ENCODE measurements at regions not wholly inside any gene's neighbourhood (a gene's known extent, or its start where the extent isn't known, plus 50 kb on each side); places are given as distances from the start of the nearest gene placed in this dataset.
"Not testable (repeated sequence)": the region's sequence is repeated elsewhere in the genome, so short reads cannot be mapped to it uniquely, and the experiment has no call there.

- DNase-seq (ENCODE audit: low read depth, low spot score), result no peak
Observed at GRCh38 chr2:187034434-187034833, 185.5 kb upstream of the ZSWIM2 start.

GRCh38 chr2:187024739-187025138 lies 175.8 kb upstream of the ZSWIM2 start:
- H3K27ac ChIP-seq (ENCODE audit: low read length), result no peak overlapping the region

More at GRCh38 chr2:187034434-187034833, 185.5 kb upstream of the ZSWIM2 start:
- Histone ChIP-seq H3K4me3 (ENCODE audit: low read length) (no peak overlapping the region), H3K9me3 (ENCODE audit: control insufficient read depth, insufficient read depth, low read length) (no peaks in the 10 kb centered on the region), H3K27ac (ENCODE audit: low read length) (no peak overlapping the region), H3K4me1 (ENCODE audit: control insufficient read depth, insufficient read depth, low read length) (no peaks in the 10 kb centered on the region), H3K36me3 (ENCODE audit: control insufficient read depth, insufficient read depth, low read length) (no peaks in the 10 kb centered on the region), H3K27me3 (ENCODE audit: control insufficient read depth, insufficient read depth, low read length) (no peaks in the 10 kb centered on the region)

GRCh38 chr2:187023996-187024395 lies 175.0 kb upstream of the ZSWIM2 start:
- WGBS (ENCODE audit: insufficient coverage, insufficient read length), result no CpG with 5 or more reads among the region's 4 CpGs
- not testable (repeated sequence) for H3K27ac ChIP-seq (ENCODE audit: low read length); H3K4me3 ChIP-seq (ENCODE audit: low read length); DNase-seq (ENCODE audit: low read depth, low spot score); H3K27me3 ChIP-seq (ENCODE audit: control insufficient read depth, insufficient read depth, low read length); H3K4me1 ChIP-seq (ENCODE audit: control insufficient read depth, insufficient read depth, low read length); H3K9me3 ChIP-seq (ENCODE audit: control insufficient read depth, insufficient read depth, low read length); H3K36me3 ChIP-seq (ENCODE audit: control insufficient read depth, insufficient read depth, low read length)

More at GRCh38 chr2:187024739-187025138, 175.8 kb upstream of the ZSWIM2 start:
- Histone ChIP-seq H3K9me3 (ENCODE audit: control insufficient read depth, insufficient read depth, low read length) (no peaks in the 10 kb centered on the region), H3K36me3 (ENCODE audit: control insufficient read depth, insufficient read depth, low read length) (no peaks in the 10 kb centered on the region), H3K27me3 (ENCODE audit: control insufficient read depth, insufficient read depth, low read length) (no peaks in the 10 kb centered on the region), H3K4me3 (ENCODE audit: low read length) (no peak overlapping the region), H3K4me1 (ENCODE audit: control insufficient read depth, insufficient read depth, low read length) (no peaks in the 10 kb centered on the region)
- no peak for DNase-seq (ENCODE audit: low read depth, low spot score)
- no CpG with 5 or more reads among the region's 4 CpGs for WGBS (ENCODE audit: insufficient coverage, insufficient read length)

- whole genome bisulfite sequencing (ENCODE audit: insufficient coverage, insufficient read length), result 100% methylated on average over 1 of the region's 5 CpGs
- H3K36me3 ChIP-seq (ENCODE audit: control insufficient read depth, insufficient read depth, low read length), result no peaks in the 10 kb centered on the region
- no peaks in the 10 kb centered on the region for H3K9me3 ChIP-seq (ENCODE audit: control insufficient read depth, insufficient read depth, low read length)
- H3K27ac ChIP-seq (ENCODE audit: low read length), result no peak overlapping the region
- no peaks in the 10 kb centered on the region for H3K27me3 ChIP-seq (ENCODE audit: control insufficient read depth, insufficient read depth, low read length)
- no peak overlapping the region for H3K4me3 ChIP-seq (ENCODE audit: low read length)
- DNase-seq (ENCODE audit: low read depth, low spot score), result no peak
- no peaks in the 10 kb centered on the region for H3K4me1 ChIP-seq (ENCODE audit: control insufficient read depth, insufficient read depth, low read length)
Observed at GRCh38 chr2:187017438-187017837, 168.5 kb upstream of the ZSWIM2 start.

GRCh38 chr2:187013058-187013457 lies 164.1 kb upstream of the ZSWIM2 start:
- WGBS (ENCODE audit: insufficient coverage, insufficient read length), result no CpG with 5 or more reads among the region's 4 CpGs
- Histone ChIP-seq H3K36me3 (ENCODE audit: control insufficient read depth, insufficient read depth, low read length) (no peaks in the 10 kb centered on the region), H3K9me3 (ENCODE audit: control insufficient read depth, insufficient read depth, low read length) (no peaks in the 10 kb centered on the region), H3K27ac (ENCODE audit: low read length) (no peak overlapping the region), H3K4me3 (ENCODE audit: low read length) (no peak overlapping the region), H3K4me1 (ENCODE audit: control insufficient read depth, insufficient read depth, low read length) (no peaks in the 10 kb centered on the region), H3K27me3 (ENCODE audit: control insufficient read depth, insufficient read depth, low read length) (no peaks in the 10 kb centered on the region)
- DNase-seq (ENCODE audit: low read depth, low spot score), result no peak

GRCh38 chr2:187011206-187011832 lies 162.3 kb upstream of the ZSWIM2 start:
- no peak for DNase-seq (ENCODE audit: low read depth, low spot score)
- no peaks in the 10 kb centered on the region for H3K4me1 ChIP-seq (ENCODE audit: control insufficient read depth, insufficient read depth, low read length)
- no CpG with 5 or more reads among the region's 3 CpGs for WGBS (ENCODE audit: insufficient coverage, insufficient read length)

GRCh38 chr2:187009483-187010239 lies 160.7 kb upstream of the ZSWIM2 start:
- H3K27me3 ChIP-seq (ENCODE audit: control insufficient read depth, insufficient read depth, low read length), result no peaks in the 10 kb centered on the region
- no peaks in the 10 kb centered on the region for H3K36me3 ChIP-seq (ENCODE audit: control insufficient read depth, insufficient read depth, low read length)
- no peak overlapping the region for H3K4me3 ChIP-seq (ENCODE audit: low read length)
- no peak for DNase-seq (ENCODE audit: low read depth, low spot score)
- no CpG with 5 or more reads among the region's 2 CpGs for WGBS (ENCODE audit: insufficient coverage, insufficient read length)
- H3K9me3 ChIP-seq (ENCODE audit: control insufficient read depth, insufficient read depth, low read length), result no peaks in the 10 kb centered on the region
- no peaks in the 10 kb centered on the region for H3K4me1 ChIP-seq (ENCODE audit: control insufficient read depth, insufficient read depth, low read length)
- no peak overlapping the region for H3K27ac ChIP-seq (ENCODE audit: low read length)

More at GRCh38 chr2:187011206-187011832, 162.3 kb upstream of the ZSWIM2 start:
- H3K27ac ChIP-seq (ENCODE audit: low read length), result no peak overlapping the region
- H3K9me3 ChIP-seq (ENCODE audit: control insufficient read depth, insufficient read depth, low read length), result no peaks in the 10 kb centered on the region
- H3K4me3 ChIP-seq (ENCODE audit: low read length), result no peak overlapping the region
- H3K36me3 ChIP-seq (ENCODE audit: control insufficient read depth, insufficient read depth, low read length), result no peaks in the 10 kb centered on the region
- H3K27me3 ChIP-seq (ENCODE audit: control insufficient read depth, insufficient read depth, low read length), result no peaks in the 10 kb centered on the region

- no peak for DNase-seq (ENCODE audit: low read depth, low spot score)
- Histone ChIP-seq H3K4me1 (ENCODE audit: control insufficient read depth, insufficient read depth, low read length) (no peaks in the 10 kb centered on the region), H3K9me3 (ENCODE audit: control insufficient read depth, insufficient read depth, low read length) (no peaks in the 10 kb centered on the region), H3K36me3 (ENCODE audit: control insufficient read depth, insufficient read depth, low read length) (no peaks in the 10 kb centered on the region), H3K4me3 (ENCODE audit: low read length) (no peak overlapping the region), H3K27me3 (ENCODE audit: control insufficient read depth, insufficient read depth, low read length) (no peaks in the 10 kb centered on the region), H3K27ac (ENCODE audit: low read length) (no peak overlapping the region)
Observed at GRCh38 chr2:187008111-187008510, 159.1 kb upstream of the ZSWIM2 start.

- no peak overlapping the region for H3K4me3 ChIP-seq (ENCODE audit: low read length)
- WGBS (ENCODE audit: insufficient coverage, insufficient read length), result no CpG with 5 or more reads among the region's 1 CpG
- no peak overlapping the region for H3K27ac ChIP-seq (ENCODE audit: low read length)
- DNase-seq (ENCODE audit: low read depth, low spot score), result no peak
- H3K4me1 ChIP-seq (ENCODE audit: control insufficient read depth, insufficient read depth, low read length), result no peaks in the 10 kb centered on the region
- H3K36me3 ChIP-seq (ENCODE audit: control insufficient read depth, insufficient read depth, low read length), result no peaks in the 10 kb centered on the region
- no peaks in the 10 kb centered on the region for H3K9me3 ChIP-seq (ENCODE audit: control insufficient read depth, insufficient read depth, low read length)
- H3K27me3 ChIP-seq (ENCODE audit: control insufficient read depth, insufficient read depth, low read length), result no peaks in the 10 kb centered on the region
Observed at GRCh38 chr2:187003611-187004010, 154.6 kb upstream of the ZSWIM2 start.

- H3K27me3 ChIP-seq (ENCODE audit: control insufficient read depth, insufficient read depth, low read length), result no peaks in the 10 kb centered on the region
- H3K4me1 ChIP-seq (ENCODE audit: control insufficient read depth, insufficient read depth, low read length), result no peaks in the 10 kb centered on the region
- no peak overlapping the region for H3K4me3 ChIP-seq (ENCODE audit: low read length)
- no peak overlapping the region for H3K27ac ChIP-seq (ENCODE audit: low read length)
- H3K36me3 ChIP-seq (ENCODE audit: control insufficient read depth, insufficient read depth, low read length), result no peaks in the 10 kb centered on the region
- no peaks in the 10 kb centered on the region for H3K9me3 ChIP-seq (ENCODE audit: control insufficient read depth, insufficient read depth, low read length)
- WGBS (ENCODE audit: insufficient coverage, insufficient read length), result no CpG with 5 or more reads among the region's 32 CpGs
- DNase-seq (ENCODE audit: low read depth, low spot score), result no peak
Observed at GRCh38 chr2:187003038-187003554, 154.1 kb upstream of the ZSWIM2 start.

- no peak for DNase-seq (ENCODE audit: low read depth, low spot score)
- no peaks in the 10 kb centered on the region for H3K4me1 ChIP-seq (ENCODE audit: control insufficient read depth, insufficient read depth, low read length)
- no CpG with 5 or more reads among the region's 18 CpGs for WGBS (ENCODE audit: insufficient coverage, insufficient read length)
- H3K4me3 ChIP-seq (ENCODE audit: low read length), result no peak overlapping the region
- H3K27me3 ChIP-seq (ENCODE audit: control insufficient read depth, insufficient read depth, low read length), result no peaks in the 10 kb centered on the region
- no peak overlapping the region for H3K27ac ChIP-seq (ENCODE audit: low read length)
- no peaks in the 10 kb centered on the region for H3K36me3 ChIP-seq (ENCODE audit: control insufficient read depth, insufficient read depth, low read length)
- H3K9me3 ChIP-seq (ENCODE audit: control insufficient read depth, insufficient read depth, low read length), result no peaks in the 10 kb centered on the region
Observed at GRCh38 chr2:187002242-187002641, 153.3 kb upstream of the ZSWIM2 start.

All from iPS DF 6.9 (cell line).